WERI-Rb-1 (cell line): ENCODE measurements at regions not wholly inside any gene's neighbourhood (a gene's known extent, or its start where the extent isn't known, plus 50 kb on each side); places are given as distances from the start of the nearest gene placed in this dataset.

Experiments used
- DNase-seq: peaks from one replicate; pipeline ENCODE4 v3.0.0-alpha.2; 2020
- H3K27ac ChIP-seq: fragments of 250-450 bp; sonication (Bioruptor Pico); 2 replicates; pipeline ENCODE4 v1.5.1; 2020; ENCODE audit warnings: mild to moderate bottlenecking, moderate library complexity
- H3K27me3 ChIP-seq: fragments of 250-450 bp; sonication (Bioruptor Pico); 2 replicates; pipeline ENCODE4 v1.5.1; 2021; ENCODE audit warnings: mild to moderate bottlenecking, low read depth, moderate library complexity; ENCODE audit not compliant: insufficient read depth, severe bottlenecking
- H3K36me3 ChIP-seq: fragments of 250-450 bp; sonication (Bioruptor Pico); 2 replicates; pipeline ENCODE4 v1.5.1; 2020; ENCODE audit warnings: mild to moderate bottlenecking, moderate library complexity
- H3K4me3 ChIP-seq: 2 replicates; pipeline ENCODE4 v1.5.1; 2011; ENCODE audit warnings: low read depth, mild to moderate bottlenecking, control low read depth, low read length
- H3K9me3 ChIP-seq: fragments of 250-450 bp; sonication (Bioruptor Pico); 2 replicates; pipeline ENCODE4 v1.5.1; 2021; ENCODE audit warnings: mild to moderate bottlenecking, moderate library complexity; ENCODE audit not compliant: severe bottlenecking
- CTCF ChIP-seq: IDR thresholded peaks from 2 replicates; pipeline ENCODE4 v1.5.1; 2011; ENCODE audit warnings: low read depth, mild to moderate bottlenecking, control low read depth, inconsistent platforms, low read length

- Histone ChIP-seq H3K27ac (no peak overlapping the region), H3K9me3 (no peaks in the 10 kb centered on the region), H3K36me3 (no peaks in the 10 kb centered on the region), H3K27me3 (no peaks in the 10 kb centered on the region), H3K4me3 (no peak overlapping the region)
- no peak for TF ChIP-seq CTCF
- DNase-seq = no peak
These were observed 1177.6 kb downstream of the GALC start for GRCh38 chr14:86815341-86815740.

DNA sequence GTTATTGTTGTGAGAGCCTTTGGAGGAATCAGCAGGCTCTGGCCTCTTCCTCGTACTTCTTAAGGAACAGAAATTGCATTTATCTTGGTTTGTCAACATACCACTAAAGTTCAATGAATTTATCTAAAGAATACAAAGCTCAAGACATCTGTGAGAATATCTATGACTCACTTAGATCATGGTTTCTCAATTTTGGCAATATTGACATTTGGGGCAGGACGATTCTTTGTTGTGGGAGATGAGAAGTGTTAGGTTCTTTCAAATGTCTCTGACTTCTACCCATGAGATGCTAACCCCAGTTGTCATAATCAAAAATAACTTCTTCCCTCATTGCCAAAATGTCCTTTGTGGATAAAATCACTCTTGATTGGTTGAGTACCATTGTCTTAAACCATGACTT, 1190.3 kb downstream of the GALC start:
- Histone ChIP-seq H3K4me3 (no peak overlapping the region), H3K27ac (no peak overlapping the region), H3K9me3 (no peaks in the 10 kb centered on the region), H3K27me3 (no peaks in the 10 kb centered on the region), H3K36me3 (no peaks in the 10 kb centered on the region)
- no peak for TF ChIP-seq CTCF
- DNase-seq = no peak

DNA sequence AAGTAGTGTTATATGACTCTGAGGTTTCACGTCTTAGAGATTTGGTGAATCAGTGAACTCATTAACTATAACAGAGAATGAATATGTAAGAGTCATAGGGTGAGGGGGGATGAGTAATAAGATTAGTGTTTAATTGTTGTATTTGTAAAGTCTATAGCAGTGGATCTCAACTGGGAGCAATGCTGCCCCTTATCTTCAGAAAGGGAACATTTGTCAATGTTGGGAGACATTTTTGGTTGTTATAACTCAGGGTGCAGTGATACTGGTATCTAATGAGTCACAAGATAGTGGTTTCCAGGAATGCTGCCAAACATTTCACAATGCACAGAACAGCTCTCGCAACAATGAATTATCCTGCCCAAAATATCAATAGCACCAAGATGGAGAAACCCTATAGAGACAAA, 1193.7 kb downstream of the GALC start:
- no peak for DNase-seq
- H3K27ac ChIP-seq = no peak overlapping the region

GRCh38 chr14:86798330-86798729, 1194.7 kb downstream of the GALC start:
- H3K27me3 ChIP-seq = no peaks in the 10 kb centered on the region
- no peak overlapping the region for H3K27ac ChIP-seq
- no peak for TF ChIP-seq CTCF

More for the DNA sequence above, 1193.7 kb downstream of the GALC start:
- H3K27me3 ChIP-seq = no peaks in the 10 kb centered on the region
- no peak overlapping the region for H3K4me3 ChIP-seq
- H3K9me3 ChIP-seq = no peaks in the 10 kb centered on the region
- TF ChIP-seq CTCF = no peak
- H3K36me3 ChIP-seq = no peaks in the 10 kb centered on the region

GRCh38 chr14:86797075-86797351, 1196.0 kb downstream of the GALC start:
- no peaks in the 10 kb centered on the region for H3K27me3 ChIP-seq
- H3K9me3 ChIP-seq = no peaks in the 10 kb centered on the region
- H3K36me3 ChIP-seq = no peaks in the 10 kb centered on the region
- no peak overlapping the region for H3K27ac ChIP-seq
- TF ChIP-seq CTCF = no peak
- H3K4me3 ChIP-seq = no peak overlapping the region
- DNase-seq = no peak

More at GRCh38 chr14:86798330-86798729, 1194.7 kb downstream of the GALC start:
- H3K4me3 ChIP-seq = no peak overlapping the region
- H3K9me3 ChIP-seq = no peaks in the 10 kb centered on the region
- no peaks in the 10 kb centered on the region for H3K36me3 ChIP-seq
- no peak for DNase-seq

DNA sequence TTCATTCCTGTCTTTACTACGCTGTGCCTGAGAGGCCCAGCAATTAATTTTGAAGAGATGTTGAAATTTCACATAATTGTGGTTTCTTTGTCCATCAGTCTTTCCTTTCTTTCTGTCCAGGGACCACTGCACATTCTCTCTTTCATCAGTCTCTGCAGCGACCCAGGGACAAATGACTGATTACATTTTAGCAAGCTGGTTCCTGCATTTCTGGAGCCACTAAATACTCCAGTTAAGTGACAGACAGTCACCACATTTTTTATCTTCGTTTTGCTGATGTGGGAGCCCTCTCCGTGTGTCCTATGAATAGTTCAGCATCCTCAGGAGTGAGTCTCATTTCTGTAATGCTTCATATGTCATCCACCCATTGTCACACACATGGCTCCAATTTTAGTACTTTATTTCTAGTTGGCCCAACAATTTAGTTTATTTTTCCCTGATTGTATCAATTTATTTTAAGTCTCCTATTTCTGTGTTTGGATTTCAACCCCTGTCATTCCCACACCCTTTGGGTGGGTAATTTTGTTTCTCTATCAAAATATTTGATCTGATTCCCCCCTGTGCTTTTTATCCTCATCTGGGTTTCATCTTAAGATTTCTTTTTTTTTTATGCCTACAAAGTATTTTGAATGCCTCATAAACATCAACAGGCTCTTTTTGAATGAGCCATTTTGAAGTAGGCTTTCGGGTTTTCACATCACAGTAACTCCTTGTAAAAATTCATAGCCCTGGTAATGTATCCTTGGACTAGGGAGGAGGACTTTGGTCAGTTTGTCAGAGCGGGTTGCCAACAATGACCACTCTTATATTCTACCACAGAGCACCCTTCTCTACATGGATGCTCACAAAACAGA, 1196.5 kb downstream of the GALC start:
- no peak for DNase-seq
- Histone ChIP-seq H3K4me3 (no peak overlapping the region), H3K27ac (no peak overlapping the region), H3K27me3 (no peaks in the 10 kb centered on the region), H3K36me3 (no peaks in the 10 kb centered on the region), H3K9me3 (no peaks in the 10 kb centered on the region)
- no peak for TF ChIP-seq CTCF
